ENCODE measurements at regions not wholly inside any gene's neighbourhood (a gene's known extent, or its start where the extent isn't known, plus 50 kb on each side); places are given as distances from the start of the nearest gene placed in this dataset.

GRCh38 chr14:42319996-42320395, 713.3 kb downstream of the LRFN5 start:
- TF ChIP-seq CTCF (IDR thresholded peaks at IDR 0.05) = no peak
- no peak for DNase-seq
- H3K36me3 ChIP-seq = no peaks in the 10 kb centered on the region
- no peaks in the 10 kb centered on the region for H3K9me3 ChIP-seq
- H3K27ac ChIP-seq = no peak overlapping the region
- ATAC-seq = no peak
- no peak overlapping the region for H3K4me3 ChIP-seq
- no peaks in the 10 kb centered on the region for H3K27me3 ChIP-seq
- peaks cover 4 to 6% of the 10 kb centered on the region in 2 donors for H3K4me1 ChIP-seq
- intact Hi-C loops (cut with DNase I) = no loop called here

- ATAC-seq (no peak), DNase-seq (no peak)
- Histone ChIP-seq H3K4me1 (no peaks in the 10 kb centered on the region), H3K36me3 (no peaks in the 10 kb centered on the region), H3K9me3 (peaks cover 0 to 7% of the 10 kb centered on the region in 2 donors), H3K27me3 (no peaks in the 10 kb centered on the region), H3K4me3 (no peak overlapping the region), H3K27ac (no peak overlapping the region)
- TF ChIP-seq CTCF (IDR thresholded peaks at IDR 0.05) = no peak
- intact Hi-C loops (cut with DNase I) = no loop called here
These were observed 710.0 kb downstream of the LRFN5 start for GRCh38 chr14:42316693-42317092.

GRCh38 chr14:42311876-42312275, 705.2 kb downstream of the LRFN5 start:
- Histone ChIP-seq H3K27ac (no peak overlapping the region), H3K4me1 (no peaks in the 10 kb centered on the region), H3K4me3 (no peak overlapping the region), H3K36me3 (no peaks in the 10 kb centered on the region), H3K27me3 (no peaks in the 10 kb centered on the region), H3K9me3 (peaks cover 0 to 34% of the 10 kb centered on the region in 2 donors)
- no peak for TF ChIP-seq CTCF (IDR thresholded peaks at IDR 0.05)
- ATAC-seq (no peak), DNase-seq (no peak)
- intact Hi-C loops (cut with DNase I) = no loop called here

- no peaks in the 10 kb centered on the region for H3K36me3 ChIP-seq
- TF ChIP-seq CTCF (IDR thresholded peaks at IDR 0.05) = no peak
- H3K27me3 ChIP-seq = no peaks in the 10 kb centered on the region
- peaks cover 0 to 41% of the 10 kb centered on the region in 2 donors for H3K9me3 ChIP-seq
- H3K4me1 ChIP-seq = no peaks in the 10 kb centered on the region
- H3K27ac ChIP-seq = no peak overlapping the region
- H3K4me3 ChIP-seq = no peak overlapping the region
- no peak for ATAC-seq
- DNase-seq = no peak
- intact Hi-C loops (cut with DNase I) = no loop called here
These were observed 700.7 kb downstream of the LRFN5 start for GRCh38 chr14:42307239-42307825.

- H3K36me3 ChIP-seq = no peaks in the 10 kb centered on the region
- ATAC-seq = no peak
- DNase-seq = no peak
These were observed 693.0 kb downstream of the LRFN5 start for GRCh38 chr14:42299692-42300091.

More at GRCh38 chr14:42299692-42300091, 693.0 kb downstream of the LRFN5 start:
- TF ChIP-seq CTCF (IDR thresholded peaks at IDR 0.05) = no peak
- Histone ChIP-seq H3K9me3 (peaks cover 0 to 10% of the 10 kb centered on the region in 2 donors), H3K4me3 (no peak overlapping the region), H3K27ac (no peak overlapping the region), H3K4me1 (no peaks in the 10 kb centered on the region), H3K27me3 (no peaks in the 10 kb centered on the region)
- intact Hi-C loops (cut with DNase I) = no loop called here
